NCI-H446 treated with DMSO at 0.1 percent for 48 hours (cell line): ENCODE measurements at regions not wholly inside any gene's neighbourhood (a gene's known extent, or its start where the extent isn't known, plus 50 kb on each side); places are given as distances from the start of the nearest gene placed in this dataset.

ENCODE experiments used
- DNase-seq: peaks from one replicate; lab custom pipeline; 2025; lab: John Stamatoyannopoulos, UW

DNA sequence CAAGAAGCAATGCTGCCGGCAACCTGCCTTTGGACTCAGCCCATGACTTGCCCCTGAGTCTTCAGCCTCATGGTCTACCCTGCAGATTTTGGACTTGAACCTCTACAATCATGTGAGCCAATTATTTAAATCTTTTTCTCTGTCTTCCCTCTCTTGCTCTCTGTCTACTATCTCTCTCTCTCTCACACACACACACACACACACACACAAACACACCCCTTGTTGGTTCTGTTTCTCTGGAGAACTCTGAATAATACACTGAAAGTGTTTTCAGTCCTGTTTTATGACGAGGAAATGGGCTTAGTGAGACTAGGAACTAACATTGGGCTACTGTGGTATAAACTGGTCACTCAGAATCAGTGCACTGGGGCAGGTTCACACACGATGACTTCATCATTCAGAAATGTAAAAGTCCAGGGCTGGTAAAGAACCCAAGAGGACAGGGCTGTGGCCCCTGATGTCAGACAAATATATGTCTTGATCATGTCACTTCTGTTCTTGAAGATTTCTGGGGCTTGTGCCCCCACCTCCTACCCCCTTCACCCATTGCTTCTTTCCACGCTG lies 266.1 kb upstream of the SIX2 start:
- DNase-seq = no peak

DNA sequence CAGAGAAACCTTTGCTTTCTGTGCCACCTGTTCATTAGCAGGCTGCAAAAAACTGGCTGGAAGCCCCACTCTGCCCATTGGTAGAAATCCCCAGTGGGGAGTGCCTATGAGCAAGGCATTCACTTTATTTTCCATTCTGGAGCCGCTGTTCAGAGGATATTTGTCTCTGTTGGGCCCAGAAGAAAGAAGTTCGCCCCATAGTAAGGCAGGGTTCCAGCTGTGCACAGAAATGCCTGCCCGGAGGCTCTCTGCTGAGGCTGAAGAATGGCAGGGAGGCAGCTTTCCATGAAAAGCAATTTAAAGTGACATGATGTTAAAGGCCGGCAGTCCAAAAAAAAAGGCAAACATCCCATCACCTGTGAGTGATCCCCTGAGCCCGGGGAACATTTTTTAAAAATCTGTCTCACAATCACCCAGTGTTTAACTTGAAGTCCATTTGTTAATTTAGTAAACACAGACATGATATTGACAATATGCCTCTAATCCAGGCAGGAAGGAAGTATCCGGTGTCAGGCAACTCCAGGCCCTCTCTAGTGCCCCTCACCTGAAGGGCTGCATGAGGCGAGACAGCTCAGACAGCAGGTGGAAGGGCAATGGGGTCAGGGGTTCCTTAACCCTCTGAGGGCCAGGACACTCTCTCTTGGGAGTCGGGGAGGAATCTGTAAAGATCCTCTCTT lies 265.1 kb upstream of the SIX2 start:
- DNase-seq = peak; percentile 16

DNA sequence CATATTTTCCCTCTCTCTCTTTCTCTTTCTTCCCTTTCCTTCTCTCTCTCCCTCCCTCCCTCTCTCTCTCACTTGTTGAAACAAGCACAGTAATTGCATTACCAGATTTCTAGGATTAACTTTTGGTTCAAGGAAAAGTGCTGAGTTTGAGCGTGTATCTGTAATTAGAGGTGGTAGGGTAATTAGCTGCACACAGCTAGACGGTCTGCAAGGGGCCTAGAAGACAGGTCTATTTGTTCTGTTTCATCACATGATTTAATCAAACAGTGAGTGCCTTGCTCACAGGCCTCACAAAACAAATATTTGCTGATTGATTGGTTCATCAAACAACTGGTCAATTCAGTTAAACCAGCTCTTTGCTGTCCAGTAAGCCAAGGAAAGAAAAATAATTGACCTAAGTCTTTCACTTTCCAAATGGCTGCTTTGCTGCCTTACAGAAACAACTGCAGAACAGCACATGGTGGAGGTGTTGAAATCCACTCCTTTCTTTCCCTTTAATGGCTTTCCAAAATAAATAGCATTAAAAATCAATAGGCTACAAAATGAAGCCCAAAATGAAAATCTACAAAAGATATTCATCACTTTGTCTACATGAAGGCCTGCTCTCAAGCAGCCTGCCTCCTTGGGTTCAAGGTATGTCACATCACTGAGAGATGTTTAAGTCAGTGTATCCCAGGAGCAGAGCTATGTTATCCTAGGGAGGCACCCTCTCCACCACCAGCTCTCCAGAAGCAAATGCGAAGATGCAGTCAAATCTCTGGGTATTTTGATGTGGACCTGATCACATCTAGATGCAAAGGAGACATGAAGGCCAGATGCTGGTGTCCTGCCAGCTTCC lies 264.4 kb upstream of the SIX2 start:
- DNase-seq = no peak

DNA sequence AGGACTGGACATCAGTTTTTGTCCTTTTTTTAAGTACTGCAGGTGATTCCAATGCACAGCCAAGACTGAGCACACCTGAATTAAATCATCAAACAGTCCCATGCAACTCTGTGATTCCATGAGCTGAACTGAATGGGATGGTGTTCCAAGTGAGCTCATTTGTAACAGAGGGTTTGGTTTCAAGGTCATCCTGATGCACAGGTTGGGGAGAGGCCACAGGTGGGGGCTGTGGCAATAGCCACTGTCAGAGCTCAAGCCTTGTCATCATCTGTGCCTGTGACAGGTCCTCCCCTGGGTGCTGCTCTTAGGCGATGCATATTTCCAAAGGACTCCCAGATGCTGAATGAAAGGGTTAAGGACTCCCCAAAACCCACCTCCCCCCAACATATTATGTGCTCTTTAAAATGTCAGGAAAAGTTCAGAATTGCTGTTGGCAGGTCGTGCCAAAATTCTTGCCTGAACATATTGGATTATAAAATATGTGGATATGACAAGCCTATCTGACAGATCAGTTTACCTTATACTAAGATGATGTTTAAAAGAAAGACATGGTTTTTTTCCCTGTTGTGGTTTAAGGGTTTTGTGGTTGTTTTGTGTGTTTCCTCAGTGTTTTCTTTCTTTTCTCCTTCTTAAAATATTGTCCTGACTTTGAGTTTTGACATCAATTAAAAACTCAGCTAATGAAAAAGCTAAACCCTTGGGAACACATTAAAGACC lies 263.5 kb upstream of the SIX2 start:
- no peak for DNase-seq

DNA sequence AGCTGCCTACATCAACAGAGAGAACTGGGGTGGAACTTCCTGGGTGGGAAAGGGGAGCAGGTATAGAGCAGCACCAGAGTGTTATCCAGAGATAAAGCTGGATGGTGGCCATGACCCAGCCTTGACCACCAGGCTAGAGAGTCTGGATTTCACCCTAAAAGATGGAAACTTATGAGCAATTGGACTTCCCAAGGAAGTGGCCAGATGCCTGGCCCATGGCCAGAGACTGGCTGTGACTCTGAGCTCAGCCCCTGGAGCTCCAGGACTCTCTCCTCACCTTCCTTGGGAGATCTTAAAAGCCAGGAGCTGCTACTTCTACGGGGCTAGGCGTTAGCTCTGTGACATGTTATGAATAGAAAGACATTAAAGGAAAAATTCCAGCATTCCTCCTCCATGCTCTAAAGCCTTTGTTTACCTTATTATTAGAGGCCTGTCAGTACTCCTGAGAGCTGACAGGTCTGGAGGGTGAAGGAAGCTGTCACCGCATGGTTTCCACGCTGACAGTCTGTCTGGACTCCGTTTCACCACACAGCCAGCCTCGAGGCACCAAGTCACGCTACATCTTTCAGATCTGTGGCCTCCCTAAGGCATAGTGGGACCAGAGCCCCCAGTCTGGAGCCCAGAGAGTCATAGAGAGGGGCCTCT lies 260.0 kb upstream of the SIX2 start:
- no peak for DNase-seq

DNA sequence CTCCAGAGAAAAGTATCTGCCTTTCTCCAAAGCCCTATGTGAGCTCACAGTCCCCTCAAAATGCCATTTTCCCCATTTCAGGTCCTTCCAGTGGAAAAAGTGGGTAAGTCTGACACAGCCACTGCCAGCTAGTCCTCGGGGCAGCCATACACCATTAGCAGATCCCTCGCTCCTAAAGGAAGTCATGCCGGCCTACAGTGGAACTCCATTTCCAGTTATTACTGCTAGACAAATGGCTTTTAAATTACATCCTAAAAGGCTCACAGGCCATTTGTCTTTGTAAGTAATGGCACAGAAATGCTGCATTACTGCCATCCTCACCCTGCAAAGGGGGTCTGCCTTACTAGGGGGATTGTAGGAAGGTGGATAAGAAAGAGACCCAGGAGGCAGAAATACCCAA lies 259.4 kb upstream of the SIX2 start:
- no peak for DNase-seq

DNA sequence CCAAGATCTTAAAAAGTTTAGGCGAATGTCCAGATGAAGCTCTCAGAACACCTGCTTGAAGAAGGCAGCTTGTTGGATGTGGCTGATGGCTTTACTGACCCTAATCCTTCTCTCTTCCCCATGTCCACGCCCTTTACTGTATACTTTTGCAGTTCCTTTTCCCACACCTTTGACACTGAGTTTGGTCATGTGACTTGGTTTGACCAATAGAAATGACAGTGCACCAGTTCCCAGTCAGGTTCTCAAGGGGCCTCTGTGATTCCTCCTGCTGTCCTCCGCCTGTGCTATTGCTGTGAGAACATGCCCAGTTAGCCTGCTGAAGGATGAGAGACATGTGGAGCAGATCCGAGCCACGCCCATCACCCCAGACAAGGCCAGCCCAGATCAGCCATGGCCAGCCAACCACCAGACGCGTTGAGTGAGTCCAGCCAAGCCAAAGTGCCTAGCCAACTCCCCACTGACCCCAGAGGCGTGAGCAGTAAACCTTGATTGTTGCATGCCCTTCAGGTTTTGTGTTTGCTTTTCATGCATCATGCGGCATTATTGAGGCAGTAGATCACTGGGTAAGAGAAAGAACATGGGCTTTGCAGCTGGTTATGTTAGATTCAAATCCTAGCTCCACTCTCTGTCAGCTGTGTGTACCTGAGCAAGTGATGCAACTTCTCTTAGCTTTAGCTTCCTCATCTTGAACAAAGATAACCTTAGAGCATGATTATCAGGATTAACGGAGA lies 258.0 kb upstream of the SIX2 start:
- DNase-seq = no peak

DNA sequence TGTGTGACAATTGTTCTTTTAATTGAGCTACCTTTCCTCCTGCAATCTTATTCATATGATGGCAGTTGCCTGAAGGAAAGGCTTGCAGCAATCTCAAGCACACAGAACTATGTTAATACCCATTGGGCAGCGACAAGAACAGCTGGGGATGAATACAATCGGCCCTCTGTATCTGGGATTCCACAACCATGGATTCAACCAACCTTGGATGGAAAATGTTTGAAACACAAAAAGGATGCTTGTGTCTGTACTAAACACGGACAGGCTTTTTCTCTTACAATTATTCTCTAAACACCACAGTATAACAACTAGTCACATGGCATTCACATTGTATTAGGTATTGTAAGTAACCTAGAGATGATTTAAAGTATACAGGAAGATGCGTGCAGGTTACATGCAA lies 256.1 kb upstream of the SIX2 start:
- DNase-seq = no peak

DNA sequence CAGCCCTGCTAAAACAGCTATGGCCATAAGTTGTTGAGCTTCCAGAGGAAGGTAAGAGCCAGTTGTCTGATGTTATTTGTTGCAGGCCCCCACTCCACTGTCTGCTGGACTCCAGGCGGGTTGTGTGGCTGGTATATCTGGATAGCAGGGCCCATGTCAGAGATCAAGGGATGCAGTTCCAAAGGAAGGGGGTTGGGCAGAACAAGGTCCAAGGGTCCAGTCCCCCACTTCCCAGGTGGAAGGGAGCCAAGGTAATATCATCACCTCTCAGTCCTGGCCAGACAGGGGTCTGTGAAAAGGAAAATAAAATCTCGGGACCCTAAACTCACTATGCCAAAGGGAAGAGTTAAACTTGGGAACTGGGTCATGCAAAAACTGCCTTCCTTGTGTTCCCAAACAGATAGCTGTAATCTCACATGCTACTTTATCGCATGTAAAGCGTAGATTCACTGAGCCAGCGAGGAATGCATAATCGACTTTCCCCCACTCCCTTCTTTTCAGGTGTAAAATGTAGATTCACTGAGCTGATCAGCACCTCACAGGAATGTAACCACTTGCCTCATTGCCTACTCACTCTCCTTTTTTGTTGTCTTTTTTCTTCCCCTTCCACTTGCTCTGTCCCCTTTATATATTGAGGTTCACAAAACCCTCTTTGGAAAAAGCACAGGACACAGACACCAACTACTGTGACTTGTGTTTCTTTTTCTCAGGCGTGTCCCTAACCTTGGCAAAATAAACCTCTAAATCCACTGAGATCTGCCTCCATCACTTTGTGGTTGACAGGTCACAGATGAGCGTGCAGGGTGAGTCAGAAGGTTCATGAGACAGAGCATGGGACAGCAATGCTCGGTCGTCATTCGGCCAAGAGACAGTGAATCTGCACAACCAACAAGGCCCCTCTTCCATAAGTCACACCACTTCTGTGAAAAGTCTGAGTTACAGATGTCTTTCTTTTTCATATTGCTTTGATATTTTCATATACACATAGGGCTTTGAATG lies 255.3 kb upstream of the SIX2 start:
- no peak for DNase-seq

DNA sequence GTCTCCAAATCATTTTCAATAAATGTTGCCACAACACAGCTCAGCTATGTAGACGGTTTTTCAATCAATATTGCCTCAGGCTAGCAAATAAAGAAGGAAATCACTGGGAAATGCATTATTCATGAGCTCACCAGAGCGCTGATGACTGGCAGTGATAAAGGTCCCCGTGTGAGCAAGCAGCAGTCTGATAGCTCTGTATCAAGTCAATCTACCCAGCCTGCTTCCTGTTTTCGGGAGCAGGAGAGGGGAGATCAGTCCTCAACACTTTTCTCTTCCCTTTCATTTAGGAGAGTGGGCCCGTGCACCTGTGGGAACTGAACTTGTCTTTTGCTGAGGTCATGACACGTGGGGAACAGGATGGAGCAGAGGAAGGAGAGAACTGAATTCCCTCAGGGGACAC lies 253.9 kb upstream of the SIX2 start:
- DNase-seq = no peak

DNA sequence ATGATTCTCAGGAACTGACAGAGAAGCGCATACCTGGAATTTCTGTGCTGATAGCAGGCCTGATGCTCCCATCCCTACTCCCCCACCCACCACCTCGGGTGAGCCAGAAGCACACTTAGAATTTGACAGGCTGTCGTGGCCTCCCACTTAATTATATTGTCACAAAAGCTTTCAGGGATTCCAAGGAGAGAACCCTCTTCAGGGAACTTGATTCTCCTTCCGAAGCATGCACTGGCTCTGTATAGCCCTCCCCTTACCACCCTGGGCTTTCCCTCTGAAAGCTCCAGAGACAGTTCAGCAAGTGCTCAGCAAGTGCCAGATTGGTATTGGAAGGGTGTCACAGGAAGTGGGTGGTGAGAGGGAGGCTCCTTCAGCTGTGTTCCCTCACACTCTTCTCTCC lies 252.5 kb upstream of the SIX2 start:
- DNase-seq = no peak

DNA sequence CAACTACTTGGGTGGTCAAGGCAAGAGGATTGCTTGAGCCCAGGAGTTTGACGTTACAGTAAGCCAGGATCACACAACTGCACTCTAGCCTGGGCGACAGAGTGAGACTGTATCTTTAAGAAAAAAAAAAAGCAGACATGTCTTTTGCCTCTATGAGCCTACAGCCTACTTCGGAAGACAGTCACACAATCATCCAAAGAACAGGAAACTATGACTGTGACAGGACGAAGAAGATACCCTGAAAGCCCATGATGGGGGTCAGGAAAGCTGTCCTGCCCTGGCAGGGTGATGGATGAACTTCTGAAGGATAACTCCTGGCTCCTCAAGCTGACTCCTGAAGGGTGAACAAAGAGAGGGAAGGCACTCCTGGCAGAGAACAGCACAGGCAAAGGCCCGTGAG lies 251.7 kb upstream of the SIX2 start:
- no peak for DNase-seq

DNA sequence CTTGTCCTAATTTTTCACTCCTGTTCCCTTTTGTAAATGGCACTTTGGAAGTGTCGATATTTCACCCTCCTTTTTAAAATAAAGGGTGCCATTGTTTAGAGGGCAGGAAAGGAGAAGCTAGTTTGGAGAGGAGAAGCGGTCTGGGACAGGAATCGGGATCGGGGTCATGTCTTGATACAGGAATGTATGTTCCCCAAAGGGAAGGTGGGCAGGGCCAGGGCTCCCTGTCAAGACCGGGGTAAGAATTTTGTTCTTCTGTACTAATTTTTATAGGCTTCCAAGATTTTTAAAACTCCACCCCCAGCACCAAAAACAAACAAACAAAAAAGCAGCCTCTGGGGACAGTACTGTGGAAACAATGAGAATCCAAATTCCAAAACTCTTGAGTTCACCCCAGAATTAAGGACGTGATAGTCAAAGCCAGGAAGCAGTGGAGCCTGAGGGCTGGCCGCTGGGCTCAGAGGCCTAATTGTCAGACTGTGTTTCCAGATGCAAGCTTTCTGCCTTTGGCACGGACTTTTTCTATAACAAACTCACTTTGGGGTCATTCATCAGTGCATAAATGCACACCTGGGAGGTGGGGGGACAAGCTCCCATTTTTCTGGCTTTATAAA lies 250.4 kb upstream of the SIX2 start:
- no peak for DNase-seq

DNA sequence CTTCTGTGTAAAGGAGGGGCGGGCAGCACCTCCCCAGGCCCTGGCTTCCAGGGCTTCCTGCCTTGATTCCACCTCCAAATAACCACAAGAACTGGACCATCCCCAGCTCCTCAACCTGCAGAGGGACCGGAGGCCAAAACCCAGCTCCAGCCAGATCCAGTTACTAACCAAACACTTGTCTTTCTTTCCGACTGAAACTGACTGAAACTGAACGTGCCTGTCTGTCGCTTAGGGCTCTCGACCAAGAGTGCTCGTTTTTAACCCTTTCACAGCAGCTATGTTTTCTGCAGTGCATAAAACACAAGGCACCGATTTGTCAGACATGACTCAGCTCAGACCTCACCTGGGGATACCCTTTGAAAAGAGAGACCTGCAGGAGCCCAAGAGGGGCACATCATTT lies 249.9 kb upstream of the SIX2 start:
- no peak for DNase-seq

DNA sequence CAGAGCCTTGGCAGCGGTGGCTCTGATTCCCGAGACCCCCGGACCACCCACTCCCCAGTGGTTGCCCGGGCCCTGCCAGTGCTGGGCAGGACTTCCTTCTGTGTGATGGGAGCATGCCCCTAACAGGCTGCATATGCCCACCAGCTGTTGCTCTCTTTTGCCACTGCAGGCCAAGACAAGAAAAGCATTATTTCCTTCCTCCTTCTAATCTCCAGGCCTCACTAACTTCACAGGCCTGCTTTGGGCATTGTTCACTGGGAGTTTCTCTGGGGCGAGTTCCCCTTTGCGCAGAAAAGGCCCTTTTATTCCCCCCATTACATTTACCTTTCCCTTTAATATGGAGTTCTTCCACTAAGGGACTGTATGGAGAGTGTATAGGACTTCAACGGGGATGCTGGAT lies 249.1 kb upstream of the SIX2 start:
- no peak for DNase-seq

DNA sequence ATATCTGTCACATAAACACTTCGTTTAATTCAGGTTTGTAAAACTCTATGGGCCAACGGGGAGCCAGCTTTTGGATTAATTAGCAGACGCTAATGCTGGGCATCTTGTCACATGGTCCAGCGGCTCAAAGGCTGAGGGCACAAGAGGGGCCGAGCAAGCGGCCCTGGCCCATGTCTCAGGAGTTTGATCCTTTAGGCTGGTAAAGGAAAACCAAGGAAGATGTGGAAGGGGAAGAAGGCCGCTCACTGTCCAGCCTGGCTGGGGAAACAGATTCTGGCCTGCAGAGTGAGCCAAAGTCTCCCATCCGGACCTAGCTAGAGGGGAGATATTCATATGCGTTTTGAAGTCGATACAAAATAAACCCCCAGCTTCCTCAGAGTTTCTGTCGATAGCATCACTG lies 248.6 kb upstream of the SIX2 start:
- DNase-seq = no peak

DNA sequence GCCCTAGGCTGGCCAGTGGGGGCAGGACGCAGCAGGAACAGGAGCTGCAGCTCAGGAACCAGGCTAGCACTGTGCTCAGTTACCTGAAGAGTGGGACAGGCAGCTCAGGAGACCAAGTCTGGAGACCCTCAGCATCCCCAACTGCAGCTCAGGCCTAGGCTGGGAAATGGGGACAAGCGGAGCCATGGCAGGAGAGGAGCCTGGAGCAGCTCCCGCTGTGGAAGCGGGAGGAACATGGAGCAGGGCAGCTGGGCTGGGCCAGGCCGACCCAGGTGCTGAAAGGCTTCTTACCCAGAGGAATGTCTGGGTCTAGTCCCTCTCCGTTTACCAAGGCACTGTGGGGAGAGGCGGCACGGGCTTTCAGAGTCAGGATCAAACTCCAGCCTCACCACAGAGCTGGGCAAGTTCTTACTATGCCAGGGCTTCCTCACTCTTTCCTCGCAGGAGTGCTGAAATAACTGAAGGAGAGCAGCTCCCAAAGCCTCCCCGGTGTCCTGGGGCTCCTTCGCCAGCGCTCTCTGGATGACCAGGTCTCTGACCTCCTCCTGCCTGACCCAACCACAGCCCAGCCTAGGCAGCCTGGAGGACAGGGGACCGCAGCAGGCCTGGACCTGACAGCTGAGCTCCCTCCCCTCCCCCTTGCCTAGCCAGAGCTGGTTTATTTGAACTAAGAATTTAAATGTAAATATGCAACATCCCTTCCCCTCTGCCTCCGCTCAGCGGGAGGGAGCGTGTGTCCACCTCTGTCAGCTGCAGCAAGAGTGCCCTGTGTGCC lies 247.8 kb upstream of the SIX2 start:
- no peak for DNase-seq

DNA sequence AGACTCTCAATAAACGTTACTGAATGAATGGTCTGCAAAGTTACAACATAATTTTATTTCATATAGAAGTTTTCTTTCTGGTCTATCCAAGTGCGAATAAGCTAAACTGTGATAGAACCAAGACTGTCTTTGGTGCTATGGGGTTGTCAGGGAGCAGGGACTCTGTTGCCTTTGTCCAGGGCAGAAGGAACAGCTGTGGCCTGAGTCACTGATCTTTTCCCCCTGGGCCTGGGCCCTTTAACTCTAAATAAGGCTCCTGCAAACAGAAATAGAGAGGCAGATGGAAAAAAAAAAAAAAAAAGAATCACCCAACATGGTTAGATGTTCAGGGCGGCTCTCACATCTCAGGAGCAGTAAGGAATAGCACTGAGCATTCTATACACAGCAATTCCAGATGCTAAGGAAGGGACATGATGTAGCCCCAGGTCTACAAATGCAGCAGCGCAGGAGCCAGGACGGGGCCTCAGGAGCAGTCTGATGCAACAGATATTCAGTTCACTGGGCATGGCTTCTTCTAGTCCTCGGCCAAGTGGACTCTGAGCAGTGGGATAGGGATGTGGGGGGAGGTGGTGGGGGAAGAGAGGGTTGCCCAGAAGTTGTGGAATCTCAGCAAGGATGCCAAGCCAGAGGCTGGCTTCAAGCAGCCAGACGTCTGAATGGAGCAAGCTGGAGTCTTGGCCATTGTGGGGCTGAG lies 247.1 kb upstream of the SIX2 start:
- DNase-seq = no peak
